Activated naive CD4-positive, alpha-beta T cell treated with anti-CD3 and anti-CD28 coated beads, Interleukin-2, amount 10 ng/mL, durations not matched to agents 7 days and 5 days (primary cell): ENCODE measurements at regions not wholly inside any gene's neighbourhood (a gene's known extent, or its start where the extent isn't known, plus 50 kb on each side); places are given as distances from the start of the nearest gene placed in this dataset.

Source experiments
- CTCF ChIA-PET: fragments of 350-600 bp; sonication (Branson Sonifier 250); formaldehyde crosslinking; loops from one replicate; lab custom pipeline; 2021; ENCODE audit warnings: antibody characterized with exemption; lab: Charles Lee
- DNase-seq: peaks from one replicate; pipeline ENCODE4 v3.0.0-alpha.2; 2020
- H3K27ac Mint-ChIP-seq: one replicate; pipeline ENCODE4 v1.8.0; 2021; ENCODE audit warnings: mild to moderate bottlenecking, moderate library complexity, mixed read lengths
- H3K27me3 Mint-ChIP-seq: one replicate; pipeline ENCODE4 v1.8.0; 2021; ENCODE audit warnings: mild to moderate bottlenecking, mixed read lengths
- H3K36me3 Mint-ChIP-seq: one replicate; pipeline ENCODE4 v1.8.0; 2021; ENCODE audit warnings: mixed read lengths
- H3K4me1 Mint-ChIP-seq: one replicate; pipeline ENCODE4 v1.8.0; 2021; ENCODE audit warnings: mixed read lengths
- H3K4me3 Mint-ChIP-seq: one replicate; pipeline ENCODE4 v1.8.0; 2021; ENCODE audit warnings: mild to moderate bottlenecking, moderate library complexity, mixed read lengths
- H3K9me3 Mint-ChIP-seq: one replicate; pipeline ENCODE4 v1.8.0; 2021; ENCODE audit warnings: mixed read lengths

DNA sequence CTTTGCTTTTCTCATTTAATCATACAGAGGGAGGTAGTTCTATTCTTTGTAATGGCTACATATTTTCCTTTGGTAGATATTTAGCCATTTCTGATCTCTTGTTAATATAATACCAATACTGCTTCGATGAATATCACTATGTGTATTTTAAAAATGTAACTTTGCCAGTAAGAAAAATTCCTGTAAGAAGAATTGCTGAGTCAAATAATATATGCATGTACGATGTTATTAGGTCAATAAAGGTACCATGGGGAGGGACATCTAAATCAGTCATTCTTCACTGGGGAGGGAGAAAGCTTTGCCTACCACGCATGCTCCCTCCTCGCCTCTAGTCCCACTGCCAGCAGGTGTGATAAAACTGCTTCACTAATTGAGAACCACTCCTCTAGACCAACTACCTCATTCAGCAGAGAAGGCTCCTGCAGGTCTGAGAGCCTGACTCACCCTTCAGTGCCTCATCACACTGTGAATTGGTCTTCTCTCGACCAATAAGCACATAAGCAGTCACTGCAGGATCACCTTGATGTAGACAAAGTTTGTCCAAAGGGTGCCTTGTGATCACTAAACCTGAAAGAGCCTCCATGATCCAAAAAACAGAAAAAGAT is 56.1 kb upstream of the TBCA start:
- Mint-ChIP-seq H3K4me1 (no peaks in the 10 kb centered on the region), H3K36me3 (no peaks in the 10 kb centered on the region), H3K27me3 (peaks cover 31% of the 10 kb centered on the region), H3K27ac (no peak overlapping the region), H3K9me3 (no peaks in the 10 kb centered on the region), H3K4me3 (no peak overlapping the region)
- CTCF ChIA-PET = no interaction called here
- DNase-seq = no peak

GRCh38 chr5:77828445-77828844 is 52.3 kb upstream of the TBCA start:
- Mint-ChIP-seq H3K27ac (no peak overlapping the region), H3K36me3 (no peaks in the 10 kb centered on the region), H3K27me3 (peaks cover 30% of the 10 kb centered on the region), H3K4me3 (no peak overlapping the region), H3K9me3 (no peaks in the 10 kb centered on the region), H3K4me1 (no peaks in the 10 kb centered on the region)
- no peak for DNase-seq
- CTCF ChIA-PET = no interaction called here
